GM19463 (cell line): ENCODE measurements at regions not wholly inside any gene's neighbourhood (a gene's known extent, or its start where the extent isn't known, plus 50 kb on each side); places are given as distances from the start of the nearest gene placed in this dataset.
"Not testable (repeated sequence)": the region's sequence is repeated elsewhere in the genome, so short reads cannot be mapped to it uniquely, and the experiment has no call there.

ENCODE experiments used
- ATAC-seq: cut with Tn5 transposase; IDR thresholded peaks from one replicate; pipeline ENCODE4 v1.9.1; 2021; ENCODE audit warnings: mild to moderate bottlenecking, moderate library complexity; ENCODE audit not compliant: unreplicated experiment

GRCh38 chr5:106648401-106648800, 1022.3 kb downstream of the EFNA5 start:
- no peak for ATAC-seq

GRCh38 chr5:106646106-106646505, 1024.6 kb downstream of the EFNA5 start:
- ATAC-seq: no peak

GRCh38 chr5:106640511-106640910, 1030.2 kb downstream of the EFNA5 start:
- no peak for ATAC-seq

GRCh38 chr5:106639488-106639887, 1031.2 kb downstream of the EFNA5 start:
- no peak for ATAC-seq

- ATAC-seq: no peak
Measured at GRCh38 chr5:106637275-106637674, 1033.5 kb downstream of the EFNA5 start.

GRCh38 chr5:106634375-106634774, 1036.4 kb downstream of the EFNA5 start:
- no peak for ATAC-seq

- no peak for ATAC-seq
Measured at GRCh38 chr5:106633825-106634224, 1036.9 kb downstream of the EFNA5 start.

- ATAC-seq: not testable (repeated sequence)
Measured at GRCh38 chr5:106628456-106628855, 1042.3 kb downstream of the EFNA5 start.

GRCh38 chr5:106610041-106610440, 1060.7 kb downstream of the EFNA5 start:
- no peak for ATAC-seq

- peak; percentile 86 for ATAC-seq
Measured at GRCh38 chr5:106601620-106602019, 1069.1 kb downstream of the EFNA5 start.

- ATAC-seq: no peak
Measured at GRCh38 chr5:106600803-106601202, 1069.9 kb downstream of the EFNA5 start.

GRCh38 chr5:106595864-106596263, 1074.9 kb downstream of the EFNA5 start:
- ATAC-seq: no peak

GRCh38 chr5:106584268-106584667, 1086.5 kb downstream of the EFNA5 start:
- no peak for ATAC-seq

- no peak for ATAC-seq
Measured at GRCh38 chr5:106578736-106579135, 1092.0 kb downstream of the EFNA5 start.

GRCh38 chr5:106574820-106575219, 1095.9 kb downstream of the EFNA5 start:
- ATAC-seq: no peak

- ATAC-seq: no peak
Measured at GRCh38 chr5:106566031-106566430, 1104.7 kb downstream of the EFNA5 start.

GRCh38 chr5:106545325-106545724, 1125.4 kb downstream of the EFNA5 start:
- ATAC-seq: no peak

GRCh38 chr5:106543330-106543729, 1127.4 kb downstream of the EFNA5 start:
- ATAC-seq: no peak

- ATAC-seq: no peak
Measured at GRCh38 chr5:106530150-106530549, 1140.6 kb downstream of the EFNA5 start.

- ATAC-seq: no peak
Measured at GRCh38 chr5:106525438-106525837, 1145.3 kb downstream of the EFNA5 start.

GRCh38 chr5:106523852-106524251, 1146.9 kb downstream of the EFNA5 start:
- ATAC-seq: no peak

- ATAC-seq: no peak
Measured at GRCh38 chr5:106522296-106522695, 1148.4 kb downstream of the EFNA5 start.

- ATAC-seq: no peak
Measured at GRCh38 chr5:106521701-106522100, 1149.0 kb downstream of the EFNA5 start.

GRCh38 chr5:106510321-106510720, 1160.4 kb downstream of the EFNA5 start:
- ATAC-seq: no peak
